HFF-Myc (cell line): ENCODE measurements at regions not wholly inside any gene's neighbourhood (a gene's known extent, or its start where the extent isn't known, plus 50 kb on each side); places are given as distances from the start of the nearest gene placed in this dataset.

ENCODE experiments used
- DNase-seq: peaks from one replicate; pipeline ENCODE4 v3.0.0-alpha.2; 2011; ENCODE audit warnings: low read depth; ENCODE audit errors: extremely low read depth
- H3K4me3 ChIP-seq: replicated peaks from 2 replicates; pipeline ENCODE4 v1.5.1; 2011; ENCODE audit warnings: low read depth, mild to moderate bottlenecking, control low read depth, low read length
- TF ChIP-seq, protein P1 (sequence below): IDR thresholded peaks from 2 replicates; pipeline ENCODE4 v1.5.1; 2012; ENCODE audit warnings: mild to moderate bottlenecking, low read depth, low read length, control low read depth; ENCODE audit errors: missing control alignments

DNA sequence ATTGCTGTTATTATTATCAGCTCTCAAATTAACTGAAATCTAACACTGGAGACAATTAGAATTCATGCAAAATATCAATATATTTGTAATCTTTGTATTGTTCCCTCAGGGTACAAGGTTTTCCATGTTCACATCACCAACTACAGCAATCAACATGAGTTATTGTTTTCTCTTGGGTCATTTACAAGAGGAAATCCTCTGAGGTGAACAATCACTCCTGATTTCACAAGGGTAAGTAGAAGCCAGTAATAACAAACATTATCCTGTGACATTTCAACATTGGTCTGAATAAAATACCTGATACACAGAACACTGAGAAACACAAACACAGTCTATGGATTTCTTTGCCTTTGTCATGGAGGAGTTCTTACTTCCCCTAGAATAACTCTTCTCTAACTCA lies 174.0 kb downstream of the SUCNR1 start:
- DNase-seq: no peak
- TF ChIP-seq, protein P1, sequence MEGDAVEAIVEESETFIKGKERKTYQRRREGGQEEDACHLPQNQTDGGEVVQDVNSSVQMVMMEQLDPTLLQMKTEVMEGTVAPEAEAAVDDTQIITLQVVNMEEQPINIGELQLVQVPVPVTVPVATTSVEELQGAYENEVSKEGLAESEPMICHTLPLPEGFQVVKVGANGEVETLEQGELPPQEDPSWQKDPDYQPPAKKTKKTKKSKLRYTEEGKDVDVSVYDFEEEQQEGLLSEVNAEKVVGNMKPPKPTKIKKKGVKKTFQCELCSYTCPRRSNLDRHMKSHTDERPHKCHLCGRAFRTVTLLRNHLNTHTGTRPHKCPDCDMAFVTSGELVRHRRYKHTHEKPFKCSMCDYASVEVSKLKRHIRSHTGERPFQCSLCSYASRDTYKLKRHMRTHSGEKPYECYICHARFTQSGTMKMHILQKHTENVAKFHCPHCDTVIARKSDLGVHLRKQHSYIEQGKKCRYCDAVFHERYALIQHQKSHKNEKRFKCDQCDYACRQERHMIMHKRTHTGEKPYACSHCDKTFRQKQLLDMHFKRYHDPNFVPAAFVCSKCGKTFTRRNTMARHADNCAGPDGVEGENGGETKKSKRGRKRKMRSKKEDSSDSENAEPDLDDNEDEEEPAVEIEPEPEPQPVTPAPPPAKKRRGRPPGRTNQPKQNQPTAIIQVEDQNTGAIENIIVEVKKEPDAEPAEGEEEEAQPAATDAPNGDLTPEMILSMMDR: no peak
- H3K4me3 ChIP-seq: no peak overlapping the region

DNA sequence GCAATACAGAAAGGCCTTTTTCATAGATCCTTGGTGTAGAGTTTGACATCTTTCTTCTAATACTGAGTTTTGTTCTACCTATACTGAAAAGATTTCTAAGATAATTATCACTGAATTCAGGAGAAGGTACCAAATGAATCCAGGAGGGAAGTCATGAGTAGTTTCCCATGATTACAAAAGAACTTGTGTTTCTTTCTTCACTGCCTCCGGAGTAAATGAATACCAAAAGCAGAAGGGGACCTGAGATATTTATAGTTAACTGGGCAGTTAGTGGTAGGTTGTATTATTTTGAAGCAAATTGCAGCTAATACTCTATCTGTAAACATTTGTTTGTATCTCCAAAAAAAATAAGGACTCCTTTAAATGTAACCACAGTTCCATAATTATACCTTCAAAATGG lies 175.4 kb downstream of the SUCNR1 start:
- DNase-seq: no peak
- no peak overlapping the region for H3K4me3 ChIP-seq
- TF ChIP-seq, protein P1: no peak

DNA sequence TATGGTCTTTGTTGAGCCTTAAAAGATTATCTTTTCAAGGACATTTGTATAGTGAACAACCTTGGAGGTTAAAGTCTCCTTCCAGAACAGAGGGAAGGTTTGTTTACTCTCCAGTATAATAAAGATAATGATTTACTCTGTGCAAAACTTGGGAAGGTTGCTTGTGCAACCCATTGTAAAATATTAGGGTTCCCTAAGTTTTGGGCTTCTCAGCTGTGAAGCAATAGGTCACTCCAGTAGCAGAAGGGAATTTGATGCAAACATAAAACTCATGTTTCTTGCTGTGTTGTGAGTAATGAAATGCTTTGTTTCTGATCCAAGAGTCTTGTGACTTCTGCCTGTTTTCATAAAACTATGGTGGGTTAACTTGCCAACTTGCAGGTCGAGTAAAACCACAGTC lies 177.5 kb downstream of the SUCNR1 start:
- H3K4me3 ChIP-seq: no peak overlapping the region
- TF ChIP-seq, protein P1: no peak
- DNase-seq: no peak

DNA sequence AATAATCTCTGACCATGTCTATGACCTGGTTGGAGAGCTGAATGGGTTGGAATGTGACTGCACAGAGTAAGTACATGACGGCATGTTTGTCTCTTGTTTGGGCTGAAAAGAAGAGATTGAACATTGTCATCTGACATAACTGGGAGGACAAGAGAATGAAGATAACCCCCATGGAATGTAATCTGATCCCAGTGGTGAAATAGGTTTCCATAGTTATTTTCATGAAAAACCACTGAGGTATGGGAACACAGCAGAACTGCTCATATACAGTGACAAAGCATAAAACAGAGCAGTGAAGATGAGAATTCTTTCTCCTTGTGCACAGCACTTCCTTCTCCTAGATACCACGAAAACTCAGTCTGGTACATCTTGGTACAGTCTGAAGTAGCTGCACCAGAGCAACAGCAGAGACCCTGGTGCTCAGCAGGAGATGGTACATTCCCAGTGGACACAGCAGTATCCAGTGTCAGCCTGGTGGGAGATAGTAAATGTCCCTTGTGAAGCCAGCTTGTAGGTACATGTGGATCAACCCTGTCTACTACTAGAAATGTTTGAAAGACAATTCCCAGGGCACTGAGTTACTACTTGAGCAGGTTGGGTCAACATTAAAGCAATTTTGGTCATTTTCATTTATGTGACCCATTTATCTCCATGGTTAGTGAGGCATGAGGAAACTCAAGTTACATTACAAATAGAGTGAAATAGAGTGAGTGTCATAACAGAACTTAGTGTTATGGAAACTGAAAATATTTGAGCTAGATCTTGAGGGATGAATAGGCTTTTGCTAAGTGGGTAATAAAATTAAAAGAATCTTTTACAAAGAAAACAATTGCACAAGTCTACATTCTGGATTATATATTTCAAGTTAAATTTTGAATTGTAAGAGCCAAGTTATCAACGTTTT lies 178.3 kb downstream of the SUCNR1 start:
- no peak for DNase-seq
- H3K4me3 ChIP-seq: no peak overlapping the region
- TF ChIP-seq, protein P1: no peak

DNA sequence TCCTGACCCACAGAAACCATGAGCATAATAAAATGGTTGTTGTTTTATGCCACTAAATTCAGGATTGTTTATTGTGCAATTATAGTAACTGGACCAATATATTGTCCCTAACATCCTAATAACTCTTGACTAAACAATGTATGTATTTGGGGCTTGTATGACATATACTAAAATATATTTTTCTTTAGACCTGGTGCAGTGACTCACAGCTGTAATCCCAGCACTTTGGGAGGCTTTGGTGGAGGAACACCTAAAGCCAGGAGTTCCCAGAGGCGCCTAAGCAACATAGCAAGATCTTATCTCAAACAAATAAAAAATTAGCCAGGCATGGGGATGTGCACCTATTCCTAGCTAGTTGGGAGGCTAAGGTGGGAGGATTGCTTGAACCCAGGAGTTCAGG lies 180.4 kb downstream of the SUCNR1 start:
- no peak overlapping the region for H3K4me3 ChIP-seq
- TF ChIP-seq, protein P1: no peak
- no peak for DNase-seq

DNA sequence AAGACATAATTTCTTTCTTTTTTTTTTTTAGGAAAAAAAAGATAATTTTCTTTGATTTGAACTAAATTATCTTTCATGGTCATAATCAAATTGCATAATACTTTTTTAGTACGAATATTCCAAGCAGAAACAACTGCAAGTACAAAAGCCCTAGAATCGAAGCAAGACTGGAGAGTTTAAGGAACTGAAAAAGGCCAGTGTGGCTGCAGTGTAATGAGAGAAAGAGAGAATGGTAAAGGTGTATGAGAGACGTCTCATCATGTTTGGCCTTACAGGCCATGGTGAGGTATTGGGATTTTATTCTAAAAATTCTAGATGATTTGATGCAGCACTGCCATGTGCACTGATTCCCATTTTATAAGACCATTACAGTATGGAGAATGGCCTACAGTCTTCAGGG lies 180.9 kb downstream of the SUCNR1 start:
- no peak overlapping the region for H3K4me3 ChIP-seq
- no peak for DNase-seq
- TF ChIP-seq, protein P1: no peak
